IPS-11a (cell line): ENCODE measurements at regions not wholly inside any gene's neighbourhood (a gene's known extent, or its start where the extent isn't known, plus 50 kb on each side); places are given as distances from the start of the nearest gene placed in this dataset.

Experiments
- H3K4me3 ChIP-seq: one replicate; pipeline ENCODE4 v1.5.1; 2013; ENCODE audit warnings: low read depth, low read length, control low read depth

DNA sequence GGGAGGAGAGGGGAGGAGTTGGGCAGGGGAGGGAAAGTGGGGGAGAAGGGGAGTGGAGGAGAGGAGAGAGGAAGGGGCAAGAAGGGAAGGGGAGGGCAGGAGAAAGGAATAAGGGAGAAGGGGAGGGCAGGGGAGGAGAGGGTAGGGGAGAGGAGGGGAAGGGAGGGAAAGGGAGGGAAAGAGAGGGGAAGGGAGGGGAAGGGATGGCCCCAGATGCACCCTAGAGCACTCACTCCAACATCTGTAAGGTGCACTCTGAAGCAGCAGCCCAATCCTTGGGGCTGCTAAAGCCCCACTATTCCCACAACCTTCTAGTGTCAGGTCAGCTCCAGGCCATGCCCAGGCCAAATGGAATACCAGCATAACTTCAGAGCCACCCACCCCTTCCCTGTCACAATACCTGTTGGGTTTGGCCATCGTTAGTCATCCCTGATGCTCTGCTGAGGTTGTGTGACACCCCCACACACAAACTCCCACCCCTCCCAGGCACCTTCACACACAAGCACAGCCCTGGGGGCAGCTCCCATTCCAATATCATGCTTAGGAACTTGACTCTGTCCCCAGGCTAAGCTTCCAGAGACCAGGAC lies 55.7 kb upstream of the PKDCC start:
- H3K4me3 ChIP-seq: no peak overlapping the region

GRCh38 chr2:41992671-41993434 lies 55.0 kb upstream of the PKDCC start:
- H3K4me3 ChIP-seq: no peak overlapping the region

DNA sequence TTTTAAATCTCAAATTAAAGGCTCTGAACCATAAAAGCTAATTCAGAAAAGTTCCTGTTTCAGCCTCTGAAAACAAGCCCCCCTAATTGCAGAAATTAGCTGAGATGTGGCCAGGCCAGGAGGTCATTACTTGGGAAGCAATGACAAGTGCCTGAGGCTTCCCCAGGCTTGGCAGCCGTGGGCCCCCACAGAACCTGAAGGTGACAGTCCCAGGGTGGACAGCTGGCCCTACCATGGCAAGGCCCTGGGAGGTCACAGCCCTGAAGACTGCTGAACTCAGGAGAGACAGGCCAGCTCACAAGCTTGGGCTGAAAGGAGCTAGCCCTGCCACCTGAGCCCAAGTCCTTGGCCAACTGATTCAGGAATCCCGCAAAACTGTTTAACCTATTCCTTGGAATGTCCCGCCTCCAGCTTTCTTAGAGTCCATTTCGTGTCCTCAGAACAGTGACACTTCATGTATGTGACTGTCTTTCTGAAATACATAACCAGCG lies 54.3 kb upstream of the PKDCC start:
- H3K4me3 ChIP-seq: no peak overlapping the region

GRCh38 chr2:41994233-41994637 lies 53.6 kb upstream of the PKDCC start:
- no peak overlapping the region for H3K4me3 ChIP-seq

DNA sequence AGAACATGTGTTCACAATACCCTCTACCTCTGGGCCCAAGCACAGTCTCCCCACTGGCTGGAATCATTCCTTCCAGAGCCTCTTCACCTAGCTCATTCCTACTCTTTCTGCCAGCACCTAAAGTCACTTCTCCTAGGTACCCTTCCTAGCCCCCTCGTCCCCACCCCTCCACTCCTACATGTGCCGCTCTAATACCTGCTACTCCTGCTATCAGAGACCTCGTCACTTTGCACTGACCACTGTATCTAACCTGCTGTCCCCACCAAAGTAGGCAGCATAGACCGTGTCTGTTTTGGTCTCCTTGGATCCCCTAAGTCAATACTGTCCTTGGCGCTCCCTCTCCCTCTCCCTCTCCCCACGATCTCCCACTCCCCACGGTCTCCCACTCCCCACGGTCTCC lies 53.2 kb upstream of the PKDCC start:
- H3K4me3 ChIP-seq: no peak overlapping the region

GRCh38 chr2:41997561-41997960 lies 50.3 kb upstream of the PKDCC start:
- no peak overlapping the region for H3K4me3 ChIP-seq
